Heart right ventricle (tissue), 16 donors: ENCODE measurements at regions not wholly inside any gene's neighbourhood (a gene's known extent, or its start where the extent isn't known, plus 50 kb on each side); places are given as distances from the start of the nearest gene placed in this dataset.
"Not testable (repeated sequence)": the region's sequence is repeated elsewhere in the genome, so short reads cannot be mapped to it uniquely, and the experiment has no call there.

ENCODE experiments used
- ATAC-seq, 8 donors: fragments of 200-7000 bp; cut with Tn5 transposase; one replicate each; pipeline ENCODE4 v1.9.1; 2020; ENCODE audit warnings: mild to moderate bottlenecking in 8 of 8, moderate library complexity in 8 of 8, moderate number of reproducible peaks in 1 of 8
- DNase-seq, 2 donors: peaks; one replicate each; pipeline ENCODE4 v3.0.0-alpha.2; 2020
- H3K27ac ChIP-seq, 10 donors: fragments of 200-600 bp; sonication (generic) in 2 of 10; one replicate each; pipeline versions ENCODE4 v1.5.0 to v1.8.0; 2020 to 2022; ENCODE audit warnings: mild to moderate bottlenecking in 3 of 10
- H3K27me3 ChIP-seq, 7 donors: fragments of 200-600 bp; one replicate each; pipeline ENCODE4 v1.8.0; 2021 to 2022; ENCODE audit warnings: mild to moderate bottlenecking in 2 of 7
- H3K36me3 ChIP-seq, 9 donors: fragments of 200-600 bp; sonication (generic) in 1 of 9; one replicate each; pipeline versions ENCODE4 v1.5.0 to v1.8.0; 2020 to 2022; ENCODE audit warnings: mild to moderate bottlenecking in 2 of 9
- H3K4me1 ChIP-seq, 9 donors: fragments of 200-600 bp; sonication (generic) in 1 of 9; one replicate each; pipeline versions ENCODE4 v1.5.0 to v1.8.0; 2020 to 2022; ENCODE audit warnings: mild to moderate bottlenecking in 4 of 9
- H3K4me3 ChIP-seq, 10 donors: fragments of 200-600 bp; sonication (generic) in 2 of 10; one replicate each; pipeline versions ENCODE4 v1.5.0 to v1.8.0; 2020 to 2022; ENCODE audit warnings: mild to moderate bottlenecking in 7 of 10, moderate library complexity in 2 of 10
- H3K9me3 ChIP-seq, 11 donors: fragments of 200-600 bp in 10 of 11; sonication (generic) in 2 of 11; one replicate each; pipeline versions ENCODE4 v1.5.0 to v1.8.0; 2013 to 2022; ENCODE audit warnings: mild to moderate bottlenecking in 2 of 11, control low read depth in 1 of 11, moderate library complexity in 1 of 11
- CTCF ChIP-seq, 9 donors: fragments of 200-600 bp; sonication (generic) in 2 of 9; IDR thresholded peaks; one replicate each; pipeline versions ENCODE4 v1.5.0 to v1.8.0; 2021 to 2022; ENCODE audit warnings: antibody characterized with exemption in 9 of 9, mild to moderate bottlenecking in 5 of 9, moderate library complexity in 1 of 9
- WGBS, 2 donors: extraction: QIAGEN DNeasy Blood & Tissue Kit; methylation state at CpG; one replicate each; pipeline ENCODE4 v1.1.7; 2013; ENCODE audit warnings: inconsistent platforms in 1 of 2; 5-methylcytosine and 5-hydroxymethylcytosine counted together
- intact Hi-C, 10 donors: fragments of 100-400 bp; cut with DNase I; formaldehyde crosslinking; loops; one replicate each; pipeline versions ENCODE4 v1.11.1 to v1.14.2; 2022
- donor health status: Arrhythmogenic right ventricular cardiomyopathy.
- donor health status: ischemic (EF 13 %, LVEDD 7.1; RV severe dilation, severe dysfunction).
- donor health status: healthy with polysubstance abuse.
- donor health status: DM: no; HTN: yes; CAD: no.
- donor health status: DM: no; HTN: no; CAD: no.
- donor health status: ischemic (EF 25% LVEDD 6.9; RV normal size, moderate dysfunction).
- donor health status: ischemic (EF 25% LVEDD 5.7; RV mildly dilated, moderate dysfunction).
- donor health status: healthy.
- donor health status: DM: yes; HTN: yes; CAD: no.
- donor health status: Ischemic cardiomyopathy.
- donor health status: ischemic (EF 35%, LVEDD 5.7; RV mildly dilated, moderate dysfunction).
- donor health status: nonischemic (EF 11% LVEDD 7.7; RV severe dilation, severe dysfunction).
- donor health status: DM: yes; HTN: yes; CAD: no.
- donor health status: PGD.
- donor health status: ischemic (EF 29% LVEDD 5.4; RV normal size, mild dysfunction).
- donor health status: nonischemic (EF 23%, LVEDD 6.1; RV moderate dilation, normal function).

- H3K36me3 ChIP-seq, DNase-seq, H3K4me3 ChIP-seq, intact Hi-C loops, H3K27ac ChIP-seq, H3K9me3 ChIP-seq, ATAC-seq, H3K27me3 ChIP-seq, H3K4me1 ChIP-seq: not testable (repeated sequence)
- 63 to 80% methylated on average over 1 of the region's 1 CpG for WGBS, 2 donors
Observed at GRCh38 chrY:7588176-7588575, 676.6 kb upstream of the AMELY start.

GRCh38 chrY:7562541-7562940 lies 651.0 kb upstream of the AMELY start:
- 89 to 94% methylated on average over 4 of the region's 4 CpGs for WGBS, 2 donors
- no peak for TF ChIP-seq CTCF (IDR thresholded peaks at IDR 0.05)
- no peaks in the 10 kb centered on the region for H3K36me3 ChIP-seq
- no peaks in the 10 kb centered on the region for H3K4me1 ChIP-seq
- ATAC-seq (no peak), DNase-seq (no peak)
- intact Hi-C loops: no loop called here
- no peak overlapping the region for H3K4me3 ChIP-seq
- H3K27ac ChIP-seq: no peak overlapping the region
- H3K9me3 ChIP-seq: no peaks in the 10 kb centered on the region
- no peaks in the 10 kb centered on the region for H3K27me3 ChIP-seq

- H3K36me3 ChIP-seq: no peaks in the 10 kb centered on the region
- no peaks in the 10 kb centered on the region for H3K9me3 ChIP-seq
- no peaks in the 10 kb centered on the region for H3K4me1 ChIP-seq
- no peak for DNase-seq
- no peak for ATAC-seq
- intact Hi-C loops: no loop called here
- TF ChIP-seq CTCF (IDR thresholded peaks at IDR 0.05): no peak
- no peak overlapping the region for H3K4me3 ChIP-seq
- H3K27ac ChIP-seq: no peak overlapping the region
- 43 to 47% methylated on average over 7 of the region's 7 CpGs for WGBS, 2 donors
- H3K27me3 ChIP-seq: no peaks in the 10 kb centered on the region
Observed at GRCh38 chrY:7557675-7558074, 646.1 kb upstream of the AMELY start.

GRCh38 chrY:7555006-7555405 lies 643.5 kb upstream of the AMELY start:
- intact Hi-C loops: no loop called here
- H3K4me3 ChIP-seq: no peak overlapping the region
- no peak for TF ChIP-seq CTCF (IDR thresholded peaks at IDR 0.05)
- H3K27ac ChIP-seq: no peak overlapping the region
- H3K9me3 ChIP-seq: no peaks in the 10 kb centered on the region
- DNase-seq: no peak
- no peaks in the 10 kb centered on the region for H3K4me1 ChIP-seq
- ATAC-seq: no peak
- H3K36me3 ChIP-seq: no peaks in the 10 kb centered on the region
- no peaks in the 10 kb centered on the region for H3K27me3 ChIP-seq
- 66 to 72% methylated on average over 6 of the region's 6 CpGs for WGBS, 2 donors

- no peak for ATAC-seq
- DNase-seq: no peak
- TF ChIP-seq CTCF (IDR thresholded peaks at IDR 0.05): no peak
- no peaks in the 10 kb centered on the region for H3K36me3 ChIP-seq
- no peaks in the 10 kb centered on the region for H3K27me3 ChIP-seq
- H3K4me1 ChIP-seq: no peaks in the 10 kb centered on the region
- intact Hi-C loops: no loop called here
- no peaks in the 10 kb centered on the region for H3K9me3 ChIP-seq
- H3K27ac ChIP-seq: no peak overlapping the region
- H3K4me3 ChIP-seq: no peak overlapping the region
- 50 to 79% methylated on average over 1 of the region's 1 CpG for WGBS, 2 donors
Observed at GRCh38 chrY:7545060-7545459, 633.5 kb upstream of the AMELY start.
